SK-N-SH treated with all-trans-retinoic acid at 6 μM for 48 hours (cell line): ENCODE measurements at regions not wholly inside any gene's neighbourhood (a gene's known extent, or its start where the extent isn't known, plus 50 kb on each side); places are given as distances from the start of the nearest gene placed in this dataset.

Source experiments
- ISL1 ChIP-seq: fragments of 250-450 bp; sonication (Bioruptor Pico); IDR thresholded peaks from 2 replicates; pipeline ENCODE4 v2.1.2; 2022; ENCODE audit warnings: mild to moderate bottlenecking, moderate library complexity
- ZFP3 ChIP-seq: fragments of 250-450 bp; sonication (Bioruptor Pico); IDR thresholded peaks from 2 replicates; pipeline ENCODE4 v1.5.0; 2020; ENCODE audit warnings: mild to moderate bottlenecking, moderate library complexity
- ZNF8 ChIP-seq: fragments of 450-650 bp; formaldehyde crosslinking; IDR thresholded peaks from 2 replicates; pipeline ENCODE4 v1.5.0; 2020; ENCODE audit warnings: mild to moderate bottlenecking, moderate library complexity

DNA sequence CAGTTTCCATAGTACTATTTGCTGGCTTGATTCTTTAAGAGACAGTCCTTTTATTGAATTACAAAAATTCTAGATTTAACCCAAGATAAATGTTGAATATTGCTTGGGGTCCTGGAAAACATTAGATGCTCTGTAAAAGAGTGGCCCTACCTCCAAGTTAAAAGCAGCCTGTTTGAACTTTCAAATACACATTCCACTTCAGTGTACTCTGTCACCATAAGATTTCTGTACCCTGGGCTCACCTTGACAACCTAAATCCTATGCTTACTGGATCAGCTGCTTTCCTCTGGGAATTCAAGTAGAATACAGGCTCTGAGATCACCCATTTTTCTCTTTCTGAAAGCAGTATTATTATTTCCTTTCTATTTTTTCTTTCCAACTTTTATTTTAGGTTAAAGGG lies 107.7 kb upstream of the DCN start:
- TF ChIP-seq ZNF8 (CRISPR knock-in tag) = no peak
- no peak for TF ChIP-seq ZFP3 (CRISPR knock-in tag)
- no peak for TF ChIP-seq ISL1 (CRISPR knock-in tag)
